ENCODE measurements at regions not wholly inside any gene's neighbourhood (a gene's known extent, or its start where the extent isn't known, plus 50 kb on each side); places are given as distances from the start of the nearest gene placed in this dataset.

- no peak for TF ChIP-seq CTCF (IDR thresholded peaks at IDR 0.05 in 2 of 3, conservative IDR thresholded peaks at IDR 0.05 in 1 of 3; ENCODE audit: borderline replicate concordance in 1 of 3, insufficient read depth in 1 of 3, low read depth in 2 of 3, low read length in 2 of 3)
- TF ChIP-seq POLR2A (IDR thresholded peaks at IDR 0.05; ENCODE audit: borderline replicate concordance, extremely low read depth, insufficient read depth, insufficient read length), result no peak
- no peak for TF ChIP-seq YY1 (IDR thresholded peaks at IDR 0.05; ENCODE audit: extremely low read depth, insufficient replicate concordance, low read depth, low read length)
- no peak for TF ChIP-seq POLR2AphosphoS5 (IDR thresholded peaks at IDR 0.05; ENCODE audit: low read depth, low read length)
- TF ChIP-seq SIN3A (IDR thresholded peaks at IDR 0.05; ENCODE audit: low read depth), result no peak
These were observed 183.3 kb downstream of the TDRD15 start for GRCh38 chr2:21307037-21307436.
